ENCODE measurements at regions not wholly inside any gene's neighbourhood (a gene's known extent, or its start where the extent isn't known, plus 50 kb on each side); places are given as distances from the start of the nearest gene placed in this dataset.

GRCh38 chr12:5273709-5274108, 158.2 kb upstream of the NTF3 start:
- no peak for TF ChIP-seq ZFX (IDR thresholded peaks at IDR 0.05; ENCODE audit: borderline replicate concordance)
- no peak for TF ChIP-seq CTCF (IDR thresholded peaks at IDR 0.05)

GRCh38 chr12:5276327-5276880, 155.5 kb upstream of the NTF3 start:
- no peak overlapping the region for H3K27ac ChIP-seq
- no peak for TF ChIP-seq CTCF (IDR thresholded peaks at IDR 0.05)
- TF ChIP-seq ZFX (IDR thresholded peaks at IDR 0.05; ENCODE audit: borderline replicate concordance): no peak

More at GRCh38 chr12:5273709-5274108, 158.2 kb upstream of the NTF3 start:
- H3K27ac ChIP-seq: no peak overlapping the region

- TF ChIP-seq ZFX (IDR thresholded peaks at IDR 0.05; ENCODE audit: borderline replicate concordance): no peak
Measured at GRCh38 chr12:5280086-5280485, 151.8 kb upstream of the NTF3 start.

GRCh38 chr12:5290368-5290767, 141.5 kb upstream of the NTF3 start:
- peak overlapping the region; percentile 60 for H3K27ac ChIP-seq

More at GRCh38 chr12:5280086-5280485, 151.8 kb upstream of the NTF3 start:
- no peak overlapping the region for H3K27ac ChIP-seq

GRCh38 chr12:5292651-5293050, 139.3 kb upstream of the NTF3 start:
- H3K27ac ChIP-seq: no peak overlapping the region
- TF ChIP-seq CTCF (IDR thresholded peaks at IDR 0.05) (no peak), ZFX (IDR thresholded peaks at IDR 0.05; ENCODE audit: borderline replicate concordance) (no peak)

GRCh38 chr12:5293773-5294172, 138.1 kb upstream of the NTF3 start:
- no peak for TF ChIP-seq ZFX (IDR thresholded peaks at IDR 0.05; ENCODE audit: borderline replicate concordance)
- TF ChIP-seq CTCF (IDR thresholded peaks at IDR 0.05): no peak
- no peak overlapping the region for H3K27ac ChIP-seq

- H3K27ac ChIP-seq: no peak overlapping the region
- TF ChIP-seq ZFX (IDR thresholded peaks at IDR 0.05; ENCODE audit: borderline replicate concordance): no peak
- TF ChIP-seq CTCF (IDR thresholded peaks at IDR 0.05): no peak
Measured at GRCh38 chr12:5294274-5295070, 137.4 kb upstream of the NTF3 start.

- no peak overlapping the region for H3K27ac ChIP-seq
- no peak for TF ChIP-seq CTCF (IDR thresholded peaks at IDR 0.05)
- TF ChIP-seq ZFX (IDR thresholded peaks at IDR 0.05; ENCODE audit: borderline replicate concordance): no peak
Measured at GRCh38 chr12:5295151-5295550, 136.8 kb upstream of the NTF3 start.
